ENCODE measurements at regions not wholly inside any gene's neighbourhood (a gene's known extent, or its start where the extent isn't known, plus 50 kb on each side); places are given as distances from the start of the nearest gene placed in this dataset.
"Not testable (repeated sequence)": the region's sequence is repeated elsewhere in the genome, so short reads cannot be mapped to it uniquely, and the experiment has no call there.

GRCh38 chr10:60534761-60535389 is 145.2 kb upstream of the ANK3 start:
- peaks cover 49% of the 10 kb centered on the region for H3K4me1 Mint-ChIP-seq (ENCODE audit: low read depth)
- H3K4me3 Mint-ChIP-seq: no peak overlapping the region
- H3K27ac Mint-ChIP-seq: no peak overlapping the region
- ATAC-seq (replicated peaks in 1 of 2): peak in 1 of 2 donors; percentile 29
- H3K36me3 Mint-ChIP-seq (ENCODE audit: insufficient read depth in 2 of 2): no peaks in the 10 kb centered on the region
- no peaks in the 10 kb centered on the region for H3K27me3 Mint-ChIP-seq (ENCODE audit: low read depth)
- H3K9me3 Mint-ChIP-seq: no peaks in the 10 kb centered on the region
- no peak for DNase-seq

- H3K4me1 Mint-ChIP-seq (ENCODE audit: low read depth): peaks cover 30% of the 10 kb centered on the region
- H3K4me3 Mint-ChIP-seq: no peak overlapping the region
- H3K36me3 Mint-ChIP-seq (ENCODE audit: insufficient read depth in 2 of 2): no peaks in the 10 kb centered on the region
- no peak for ATAC-seq (replicated peaks in 1 of 2)
- DNase-seq: no peak
- no peaks in the 10 kb centered on the region for H3K27me3 Mint-ChIP-seq (ENCODE audit: low read depth)
- H3K9me3 Mint-ChIP-seq: no peaks in the 10 kb centered on the region
- H3K27ac Mint-ChIP-seq: no peak overlapping the region
Measured at GRCh38 chr10:60532696-60533468, 143.2 kb upstream of the ANK3 start.

- Mint-ChIP-seq H3K4me1 (ENCODE audit: low read depth) (peaks cover 11% of the 10 kb centered on the region), H3K36me3 (ENCODE audit: insufficient read depth in 2 of 2) (no peaks in the 10 kb centered on the region), H3K9me3 (no peaks in the 10 kb centered on the region), H3K4me3 (no peak overlapping the region), H3K27me3 (ENCODE audit: low read depth) (no peaks in the 10 kb centered on the region), H3K27ac (no peak overlapping the region)
- ATAC-seq (replicated peaks in 1 of 2) (no peak), DNase-seq (no peak)
Measured at GRCh38 chr10:60531006-60531405, 141.3 kb upstream of the ANK3 start.

- DNase-seq: no peak
- Mint-ChIP-seq H3K9me3 (peaks cover 5 to 6% of the 10 kb centered on the region in 2 donors), H3K27ac (no peak overlapping the region), H3K27me3 (ENCODE audit: low read depth) (no peaks in the 10 kb centered on the region), H3K4me3 (no peak overlapping the region), H3K36me3 (ENCODE audit: insufficient read depth in 2 of 2) (peaks cover 4 to 10% of the 10 kb centered on the region in 2 donors), H3K4me1 (ENCODE audit: low read depth) (peaks cover 9% of the 10 kb centered on the region)
- ATAC-seq (replicated peaks in 1 of 2): no peak
Measured at GRCh38 chr10:60527676-60528075, 138.0 kb upstream of the ANK3 start.

- Mint-ChIP-seq H3K27me3 (ENCODE audit: low read depth) (no peaks in the 10 kb centered on the region), H3K36me3 (ENCODE audit: insufficient read depth in 2 of 2) (peaks cover 4 to 10% of the 10 kb centered on the region in 2 donors), H3K9me3 (peaks cover 5 to 6% of the 10 kb centered on the region in 2 donors), H3K27ac (no peak overlapping the region), H3K4me3 (no peak overlapping the region), H3K4me1 (ENCODE audit: low read depth) (peaks cover 24% of the 10 kb centered on the region)
- ATAC-seq (replicated peaks in 1 of 2) (no peak), DNase-seq (no peak)
Measured at GRCh38 chr10:60525716-60526585, 136.3 kb upstream of the ANK3 start.

- DNase-seq: peak in 1 of 2 donors; percentile 12
- H3K27ac Mint-ChIP-seq: no peak overlapping the region
- H3K36me3 Mint-ChIP-seq (ENCODE audit: insufficient read depth in 2 of 2): peaks cover 4 to 11% of the 10 kb centered on the region in 2 donors
- no peaks in the 10 kb centered on the region for H3K27me3 Mint-ChIP-seq (ENCODE audit: low read depth)
- H3K9me3 Mint-ChIP-seq: peaks cover 5 to 8% of the 10 kb centered on the region in 2 donors
- H3K4me3 Mint-ChIP-seq: no peak overlapping the region
- peak in 1 of 2 donors; percentile 32 for ATAC-seq (replicated peaks in 1 of 2)
- H3K4me1 Mint-ChIP-seq (ENCODE audit: low read depth): peaks cover 24% of the 10 kb centered on the region
Measured at GRCh38 chr10:60524541-60524940, 134.9 kb upstream of the ANK3 start.

GRCh38 chr10:60523371-60523770 is 133.7 kb upstream of the ANK3 start:
- H3K36me3 Mint-ChIP-seq (ENCODE audit: insufficient read depth in 2 of 2): peaks cover 4 to 12% of the 10 kb centered on the region in 2 donors
- ATAC-seq (replicated peaks in 1 of 2): not testable (repeated sequence)

GRCh38 chr10:60522617-60523016 is 132.9 kb upstream of the ANK3 start:
- H3K4me3 Mint-ChIP-seq: no peak overlapping the region
- H3K9me3 Mint-ChIP-seq: peaks cover 5 to 8% of the 10 kb centered on the region in 2 donors
- ATAC-seq (replicated peaks in 1 of 2) (no peak), DNase-seq (no peak)
- H3K27ac Mint-ChIP-seq: no peak overlapping the region
- no peaks in the 10 kb centered on the region for H3K27me3 Mint-ChIP-seq (ENCODE audit: low read depth)
- peaks cover 4 to 12% of the 10 kb centered on the region in 2 donors for H3K36me3 Mint-ChIP-seq (ENCODE audit: insufficient read depth in 2 of 2)
- H3K4me1 Mint-ChIP-seq (ENCODE audit: low read depth): peaks cover 33% of the 10 kb centered on the region

More at GRCh38 chr10:60523371-60523770, 133.7 kb upstream of the ANK3 start:
- DNase-seq; H3K4me3 Mint-ChIP-seq; H3K27ac Mint-ChIP-seq; H3K9me3 Mint-ChIP-seq; H3K27me3 Mint-ChIP-seq (ENCODE audit: low read depth): not testable (repeated sequence)
- peaks cover 26% of the 10 kb centered on the region for H3K4me1 Mint-ChIP-seq (ENCODE audit: low read depth)

- no peak for ATAC-seq (replicated peaks in 1 of 2)
- Mint-ChIP-seq H3K4me1 (ENCODE audit: low read depth) (peaks cover 35% of the 10 kb centered on the region), H3K27ac (no peak overlapping the region), H3K9me3 (peaks cover 5 to 8% of the 10 kb centered on the region in 2 donors), H3K27me3 (ENCODE audit: low read depth) (no peaks in the 10 kb centered on the region), H3K36me3 (ENCODE audit: insufficient read depth in 2 of 2) (peaks cover 4 to 12% of the 10 kb centered on the region in 2 donors), H3K4me3 (no peak overlapping the region)
- no peak for DNase-seq
Measured at GRCh38 chr10:60521974-60522405, 132.3 kb upstream of the ANK3 start.

GRCh38 chr10:60518745-60519144 is 129.1 kb upstream of the ANK3 start:
- H3K4me3 Mint-ChIP-seq: no peak overlapping the region
- no peak overlapping the region for H3K27ac Mint-ChIP-seq
- DNase-seq: no peak
- peaks cover 32% of the 10 kb centered on the region for H3K4me1 Mint-ChIP-seq (ENCODE audit: low read depth)
- ATAC-seq (replicated peaks in 1 of 2): no peak
- H3K36me3 Mint-ChIP-seq (ENCODE audit: insufficient read depth in 2 of 2): peaks cover 0 to 2% of the 10 kb centered on the region in 2 donors
- peaks cover 0 to 2% of the 10 kb centered on the region in 2 donors for H3K9me3 Mint-ChIP-seq
- no peaks in the 10 kb centered on the region for H3K27me3 Mint-ChIP-seq (ENCODE audit: low read depth)

GRCh38 chr10:60517805-60518204 is 128.1 kb upstream of the ANK3 start:
- Mint-ChIP-seq H3K27me3 (ENCODE audit: low read depth) (no peaks in the 10 kb centered on the region), H3K4me1 (ENCODE audit: low read depth) (peaks cover 39% of the 10 kb centered on the region), H3K4me3 (no peak overlapping the region), H3K9me3 (peaks cover 0 to 2% of the 10 kb centered on the region in 2 donors), H3K27ac (no peak overlapping the region), H3K36me3 (ENCODE audit: insufficient read depth in 2 of 2) (peaks cover 0 to 2% of the 10 kb centered on the region in 2 donors)
- ATAC-seq (replicated peaks in 1 of 2) (no peak), DNase-seq (no peak)

GRCh38 chr10:60513281-60513680 is 123.6 kb upstream of the ANK3 start:
- ATAC-seq (replicated peaks in 1 of 2) (no peak), DNase-seq (no peak)
- Mint-ChIP-seq H3K4me1 (ENCODE audit: low read depth) (peaks cover 26% of the 10 kb centered on the region), H3K27me3 (ENCODE audit: low read depth) (no peaks in the 10 kb centered on the region), H3K27ac (no peak overlapping the region), H3K36me3 (ENCODE audit: insufficient read depth in 2 of 2) (no peaks in the 10 kb centered on the region), H3K9me3 (no peaks in the 10 kb centered on the region), H3K4me3 (no peak overlapping the region)
